Endodermal cell (in vitro differentiated cells): ENCODE measurements at regions not wholly inside any gene's neighbourhood (a gene's known extent, or its start where the extent isn't known, plus 50 kb on each side); places are given as distances from the start of the nearest gene placed in this dataset.

Source experiments
- DNase-seq: peaks from one replicate; pipeline ENCODE4 v3.0.0-alpha.2; 2017
- H3K27ac ChIP-seq: 2 replicates; pipeline ENCODE4 v1.5.1; 2013; ENCODE audit warnings: mild to moderate bottlenecking, low read depth, low read length, moderate library complexity
- H3K27me3 ChIP-seq: 2 replicates; pipeline ENCODE4 v1.6.1; 2013; ENCODE audit warnings: mild to moderate bottlenecking, low read length, moderate library complexity; ENCODE audit not compliant: insufficient read depth, control insufficient read depth, poor library complexity, severe bottlenecking
- H3K36me3 ChIP-seq: 2 replicates; pipeline ENCODE4 v1.7.0; 2013; ENCODE audit warnings: mild to moderate bottlenecking, low read length, moderate library complexity; ENCODE audit not compliant: control insufficient read depth, insufficient read depth
- H3K4me1 ChIP-seq: one replicate; pipeline ENCODE4 v1.7.0; 2013; ENCODE audit warnings: low read length; ENCODE audit not compliant: control insufficient read depth, insufficient read depth
- H3K4me3 ChIP-seq: 2 replicates; pipeline ENCODE4 v1.5.1; 2013; ENCODE audit warnings: mild to moderate bottlenecking, low read length, moderate library complexity
- H3K9ac ChIP-seq: 2 replicates; pipeline ENCODE4 v1.6.1; 2013; ENCODE audit warnings: mild to moderate bottlenecking, low read length, moderate library complexity; ENCODE audit not compliant: poor library complexity, severe bottlenecking; ENCODE audit errors: extremely low read depth
- H3K9me3 ChIP-seq: 2 replicates; pipeline ENCODE4 v1.6.1; 2013; ENCODE audit warnings: mild to moderate bottlenecking, low read length, moderate library complexity; ENCODE audit not compliant: control insufficient read depth
- H3K27ac Mint-ChIP-seq: 2 replicates; pipeline ENCODE4 v1.8.0; 2020; ENCODE audit warnings: mixed read lengths
- H3K27me3 Mint-ChIP-seq: 2 replicates; pipeline ENCODE4 v1.8.0; 2021; ENCODE audit warnings: mild to moderate bottlenecking, mixed read lengths; ENCODE audit not compliant: insufficient read depth
- H3K36me3 Mint-ChIP-seq: 2 replicates; pipeline ENCODE4 v1.8.0; 2020; ENCODE audit warnings: low read depth, mixed read lengths
- H3K4me1 Mint-ChIP-seq: 2 replicates; pipeline ENCODE4 v1.8.0; 2020; ENCODE audit warnings: mixed read lengths
- H3K4me3 Mint-ChIP-seq: 2 replicates; pipeline ENCODE4 v1.8.0; 2020; ENCODE audit warnings: mild to moderate bottlenecking, moderate library complexity, mixed read lengths
- H3K9me3 Mint-ChIP-seq: 2 replicates; pipeline ENCODE4 v1.8.0; 2020; ENCODE audit warnings: mild to moderate bottlenecking, mixed read lengths
- WGBS, 2 experiments: methylation state at CpG; one replicate each; pipeline versions ENCODE4 v1.1.5 to v1.1.7; 2013; ENCODE audit warnings: missing lambda C conversion rate in 2 of 2, mixed read lengths in 1 of 2; ENCODE audit not compliant: insufficient coverage in 1 of 2, insufficient read length in 1 of 2; 5-methylcytosine and 5-hydroxymethylcytosine counted together
- TF ChIP-seq, protein P1 (sequence below): fragments of 200-600 bp; sonication (generic); conservative IDR thresholded peaks from 2 replicates; pipeline ENCODE4 v1.5.0; 2021; ENCODE audit warnings: antibody characterized with exemption, mild to moderate bottlenecking

DNA sequence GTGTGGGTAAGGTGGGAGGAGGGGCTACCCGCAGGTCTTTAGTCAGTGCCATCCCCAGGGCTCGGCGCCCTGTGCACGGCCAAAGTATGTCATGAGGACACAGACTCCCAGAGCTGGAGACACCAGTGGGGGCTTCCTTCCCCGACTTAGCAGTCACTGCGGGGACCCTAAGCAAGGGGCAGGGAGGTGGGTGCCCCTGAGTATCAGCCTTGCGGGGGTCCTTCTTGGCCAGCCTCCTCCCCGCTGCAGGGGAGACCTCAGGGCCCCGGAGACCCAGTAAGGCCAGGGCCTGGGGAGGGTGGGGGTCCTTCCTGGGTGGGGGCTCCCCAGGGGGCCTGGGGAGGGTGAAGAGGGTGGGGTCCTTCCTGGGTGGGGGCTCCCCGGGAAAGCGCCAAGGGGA lies 673.8 kb downstream of the BRD1 start:
- Histone ChIP-seq H3K9ac (no peak overlapping the region), H3K27me3 (no peaks in the 10 kb centered on the region), H3K4me3 (no peak overlapping the region), H3K36me3 (no peaks in the 10 kb centered on the region), H3K27ac (no peak overlapping the region), H3K4me1 (peaks cover 13% of the 10 kb centered on the region), H3K9me3 (no peaks in the 10 kb centered on the region)
- 90 to 92% methylated on average over 2 to 10 of the region's 11 CpGs for WGBS, 2 experiments
- Mint-ChIP-seq H3K27ac (no peak overlapping the region), H3K36me3 (no peaks in the 10 kb centered on the region), H3K9me3 (no peaks in the 10 kb centered on the region), H3K4me1 (peaks cover 13% of the 10 kb centered on the region), H3K4me3 (no peak overlapping the region), H3K27me3 (no peaks in the 10 kb centered on the region)
- DNase-seq, result no peak
- TF ChIP-seq, protein P1, sequence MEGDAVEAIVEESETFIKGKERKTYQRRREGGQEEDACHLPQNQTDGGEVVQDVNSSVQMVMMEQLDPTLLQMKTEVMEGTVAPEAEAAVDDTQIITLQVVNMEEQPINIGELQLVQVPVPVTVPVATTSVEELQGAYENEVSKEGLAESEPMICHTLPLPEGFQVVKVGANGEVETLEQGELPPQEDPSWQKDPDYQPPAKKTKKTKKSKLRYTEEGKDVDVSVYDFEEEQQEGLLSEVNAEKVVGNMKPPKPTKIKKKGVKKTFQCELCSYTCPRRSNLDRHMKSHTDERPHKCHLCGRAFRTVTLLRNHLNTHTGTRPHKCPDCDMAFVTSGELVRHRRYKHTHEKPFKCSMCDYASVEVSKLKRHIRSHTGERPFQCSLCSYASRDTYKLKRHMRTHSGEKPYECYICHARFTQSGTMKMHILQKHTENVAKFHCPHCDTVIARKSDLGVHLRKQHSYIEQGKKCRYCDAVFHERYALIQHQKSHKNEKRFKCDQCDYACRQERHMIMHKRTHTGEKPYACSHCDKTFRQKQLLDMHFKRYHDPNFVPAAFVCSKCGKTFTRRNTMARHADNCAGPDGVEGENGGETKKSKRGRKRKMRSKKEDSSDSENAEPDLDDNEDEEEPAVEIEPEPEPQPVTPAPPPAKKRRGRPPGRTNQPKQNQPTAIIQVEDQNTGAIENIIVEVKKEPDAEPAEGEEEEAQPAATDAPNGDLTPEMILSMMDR, result no peak

DNA sequence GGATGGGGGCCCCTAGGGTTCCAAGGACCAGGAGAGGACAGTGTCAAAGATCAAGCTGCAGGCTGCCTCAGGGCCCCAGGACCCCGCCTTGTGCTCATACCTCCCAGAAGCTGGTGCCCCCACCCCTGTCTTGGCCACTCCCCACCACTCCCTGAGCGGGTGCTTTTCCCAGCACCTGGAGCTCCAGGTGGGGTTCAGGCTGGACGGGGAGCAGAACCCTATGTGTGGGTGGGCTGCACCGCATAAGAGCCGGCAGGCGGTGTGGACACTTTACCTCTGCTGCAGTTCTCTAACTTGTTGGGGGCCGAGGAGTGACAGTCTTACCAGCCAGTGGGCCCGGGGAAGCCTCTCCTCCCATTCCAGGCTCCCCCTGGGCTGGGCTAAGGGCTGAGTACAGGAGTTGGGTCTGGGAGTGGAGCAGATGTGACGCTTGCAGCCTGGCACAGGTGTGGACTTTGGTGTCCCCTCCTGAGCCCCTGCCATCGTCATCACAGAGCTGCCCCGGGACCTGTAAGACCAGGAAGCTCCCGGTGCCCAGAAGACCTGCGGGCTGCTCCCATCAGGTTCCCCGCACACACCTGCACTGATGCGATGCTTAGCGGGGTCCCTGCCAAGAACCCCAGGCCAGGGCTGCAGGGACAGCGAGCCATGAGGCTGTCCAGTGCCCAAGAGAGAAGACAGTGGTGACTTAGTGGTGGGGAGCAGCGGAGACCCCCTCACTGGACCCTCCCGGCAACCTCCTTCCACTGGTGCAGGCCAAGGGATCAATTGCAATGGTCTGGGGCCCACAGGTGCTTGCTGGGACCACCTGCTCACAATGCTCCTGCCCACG lies 674.5 kb downstream of the BRD1 start:
- H3K36me3 ChIP-seq, result no peaks in the 10 kb centered on the region
- H3K4me1 ChIP-seq, result peaks cover 13% of the 10 kb centered on the region
- 92 to 93% methylated on average over 14 to 20 of the region's 20 CpGs for WGBS, 2 experiments
- H3K9ac ChIP-seq, result no peak overlapping the region
- no peak overlapping the region for H3K4me3 ChIP-seq
- TF ChIP-seq, protein P1, result no peak
- Mint-ChIP-seq H3K36me3 (no peaks in the 10 kb centered on the region), H3K9me3 (no peaks in the 10 kb centered on the region), H3K4me3 (no peak overlapping the region), H3K27ac (no peak overlapping the region), H3K27me3 (no peaks in the 10 kb centered on the region), H3K4me1 (peaks cover 13% of the 10 kb centered on the region)
- DNase-seq, result no peak
- no peaks in the 10 kb centered on the region for H3K27me3 ChIP-seq
- no peaks in the 10 kb centered on the region for H3K9me3 ChIP-seq
- H3K27ac ChIP-seq, result no peak overlapping the region

DNA sequence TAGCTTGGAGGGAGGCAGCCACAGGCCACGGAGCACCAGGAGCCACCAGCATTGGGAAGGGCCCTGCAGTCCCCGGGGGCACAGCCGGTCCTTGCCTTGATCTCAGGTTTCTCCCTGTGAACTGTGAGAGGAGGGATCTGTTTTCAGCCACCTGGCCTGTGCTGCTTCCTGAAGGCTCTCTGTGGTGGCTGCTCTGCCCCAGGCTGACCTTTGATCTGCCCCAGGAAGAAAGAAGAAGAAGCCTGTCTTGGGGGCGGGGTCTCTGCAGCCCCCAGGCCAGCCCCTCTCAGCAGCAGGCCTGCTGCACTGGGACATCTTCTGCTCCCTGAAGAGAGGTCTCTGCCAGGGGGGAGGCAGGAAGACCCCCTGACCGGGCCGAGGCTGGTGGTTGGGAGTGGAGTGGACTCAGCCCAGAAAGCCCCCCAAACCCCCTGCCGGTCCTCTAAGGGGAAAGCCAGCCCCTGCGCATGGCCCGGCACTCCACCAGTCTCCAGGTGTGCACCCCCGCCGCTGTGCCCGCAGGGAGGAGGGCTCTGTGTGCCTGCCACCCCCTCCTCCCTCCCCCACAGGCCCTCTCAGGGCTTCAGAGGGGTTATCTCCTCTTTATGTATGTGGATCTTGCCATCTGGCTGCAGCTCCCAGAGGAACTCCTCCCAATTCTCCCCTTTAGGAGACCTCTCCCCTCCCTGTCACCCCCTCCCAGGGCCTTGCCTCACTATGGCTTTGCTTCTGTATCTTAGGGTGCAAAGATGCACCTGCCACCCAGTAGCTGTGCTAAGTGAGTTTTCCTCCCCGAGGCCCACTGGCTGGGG lies 675.3 kb downstream of the BRD1 start:
- no peaks in the 10 kb centered on the region for H3K9me3 Mint-ChIP-seq
- peaks cover 13% of the 10 kb centered on the region for H3K4me1 Mint-ChIP-seq
- no peak overlapping the region for H3K9ac ChIP-seq
- peak overlapping the region; percentile 58 for H3K27ac Mint-ChIP-seq
- H3K36me3 ChIP-seq, result no peaks in the 10 kb centered on the region
- H3K4me1 ChIP-seq, result peaks cover 13% of the 10 kb centered on the region
- H3K27me3 ChIP-seq, result no peaks in the 10 kb centered on the region
- H3K36me3 Mint-ChIP-seq, result no peaks in the 10 kb centered on the region
- H3K27me3 Mint-ChIP-seq, result no peaks in the 10 kb centered on the region
- 40 to 54% methylated on average over 1 to 13 of the region's 13 CpGs for WGBS, 2 experiments
- H3K9me3 ChIP-seq, result no peaks in the 10 kb centered on the region
- peak; percentile 80 for DNase-seq
- TF ChIP-seq, protein P1, result no peak
- no peak overlapping the region for H3K4me3 ChIP-seq
- H3K4me3 Mint-ChIP-seq, result no peak overlapping the region
- H3K27ac ChIP-seq, result peak overlapping the region; percentile 34
